Activated CD8-positive, alpha-beta memory T cell treated with anti-CD3 and anti-CD28 coated beads for 24 hours (primary cell): ENCODE measurements at regions not wholly inside any gene's neighbourhood (a gene's known extent, or its start where the extent isn't known, plus 50 kb on each side); places are given as distances from the start of the nearest gene placed in this dataset.
"Not testable (repeated sequence)": the region's sequence is repeated elsewhere in the genome, so short reads cannot be mapped to it uniquely, and the experiment has no call there.

Experiments
- DNase-seq: peaks from one replicate; pipeline ENCODE4 v3.0.0-alpha.2; 2020

GRCh38 chr12:108421082-108421481 is 82.0 kb upstream of the CMKLR1 start:
- not testable (repeated sequence) for DNase-seq

- DNase-seq, result not testable (repeated sequence)
Observed at GRCh38 chr12:108420421-108420820, 81.3 kb upstream of the CMKLR1 start.

GRCh38 chr12:108419949-108420348 is 80.8 kb upstream of the CMKLR1 start:
- DNase-seq, result no peak

GRCh38 chr12:108418164-108418890 is 79.2 kb upstream of the CMKLR1 start:
- no peak for DNase-seq

- no peak for DNase-seq
Observed at GRCh38 chr12:108414021-108414420, 74.9 kb upstream of the CMKLR1 start.

GRCh38 chr12:108410689-108411088 is 71.6 kb upstream of the CMKLR1 start:
- no peak for DNase-seq

GRCh38 chr12:108409481-108409880 is 70.4 kb upstream of the CMKLR1 start:
- DNase-seq, result no peak

- DNase-seq, result no peak
Observed at GRCh38 chr12:108403952-108404351, 64.8 kb upstream of the CMKLR1 start.

- DNase-seq, result no peak
Observed at GRCh38 chr12:108401964-108402363, 62.9 kb upstream of the CMKLR1 start.

GRCh38 chr12:108400900-108401480 is 61.9 kb upstream of the CMKLR1 start:
- no peak for DNase-seq

GRCh38 chr12:108400481-108400880 is 61.4 kb upstream of the CMKLR1 start:
- peak; percentile 19 for DNase-seq

GRCh38 chr12:108400056-108400455 is 60.9 kb upstream of the CMKLR1 start:
- no peak for DNase-seq

- DNase-seq, result peak; percentile 28
Observed at GRCh38 chr12:108399514-108399913, 60.4 kb upstream of the CMKLR1 start.

GRCh38 chr12:108394196-108394595 is 55.1 kb upstream of the CMKLR1 start:
- no peak for DNase-seq

- DNase-seq, result no peak
Observed at GRCh38 chr12:108392284-108392683, 53.2 kb upstream of the CMKLR1 start.

GRCh38 chr12:108390495-108391203 is 51.5 kb upstream of the CMKLR1 start:
- no peak for DNase-seq

- DNase-seq, result no peak
Observed at GRCh38 chr12:108389544-108389943, 50.4 kb upstream of the CMKLR1 start.
